ENCODE measurements at regions not wholly inside any gene's neighbourhood (a gene's known extent, or its start where the extent isn't known, plus 50 kb on each side); places are given as distances from the start of the nearest gene placed in this dataset.

DNA sequence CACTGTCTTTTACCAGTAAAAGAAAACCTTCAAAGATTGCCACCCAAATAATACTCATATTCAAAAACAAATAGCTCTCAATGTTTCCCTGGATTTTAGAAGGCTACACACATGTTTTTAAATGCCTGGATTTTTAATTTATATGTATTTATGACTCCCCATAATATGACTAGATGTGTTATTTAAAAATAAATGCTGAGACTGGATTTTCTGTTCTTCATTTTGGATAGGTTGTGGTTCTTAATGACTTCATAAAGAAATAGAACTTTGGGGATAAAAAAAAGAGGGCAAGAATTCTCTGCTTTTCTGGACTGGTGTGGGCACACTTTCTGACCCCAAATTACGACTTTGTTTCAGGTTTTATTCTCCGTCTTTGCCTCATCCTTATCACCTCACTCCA is 62.8 kb upstream of the LEKR1 start:
- CTCF ChIA-PET = interaction anchor here (0.6 to 1.0 kb wide), 2 partner anchors 66 to 238 kb away, joined by 3 to 4 read pairs; no protein-coding TSS in a partner anchor

GRCh38 chr3:156763931-156764720 is 62.0 kb upstream of the LEKR1 start:
- TF ChIP-seq MAX (IDR thresholded peaks at IDR 0.05) (no peak), CBX2 (IDR thresholded peaks at IDR 0.05; ENCODE audit: borderline replicate concordance, low read depth) (no peak), CBX8 (IDR thresholded peaks at IDR 0.05) (no peak), POLR2A (IDR thresholded peaks at IDR 0.05; ENCODE audit: low read length) (no peak)
- H3K4me2 ChIP-seq = no peak overlapping the region
- WGBS (ENCODE audit: missing lambda C conversion rate) = 95% methylated on average over 12 of the region's 12 CpGs
- no peak overlapping the region for H3K27ac ChIP-seq
- no peak for DNase-seq (ENCODE audit: low read depth in 1 of 2, low spot score in 1 of 2)
- peaks cover 3% of the 10 kb centered on the region; the same call in 1 of the 3 replicates for H3K4me1 ChIP-seq
- CTCF ChIA-PET = no interaction called here
- POLR2A ChIA-PET = no interaction called here
- ATAC-seq = no peak
- H3K9me3 ChIP-seq = no peaks in the 10 kb centered on the region
- H3K4me3 ChIP-seq = no peak overlapping the region
- no peak for FAIRE-seq

More for the DNA sequence above, 62.8 kb upstream of the LEKR1 start:
- H3K4me3 ChIP-seq = no peak overlapping the region
- DNase-seq (ENCODE audit: low read depth in 1 of 2, low spot score in 1 of 2) = no peak
- no peak for FAIRE-seq
- H3K4me2 ChIP-seq = no peak overlapping the region
- H3K27ac ChIP-seq = no peak overlapping the region
- no peaks in the 10 kb centered on the region for H3K9me3 ChIP-seq
- 89% methylated on average over 2 of the region's 2 CpGs for WGBS (ENCODE audit: missing lambda C conversion rate)
- POLR2A ChIA-PET = no interaction called here
- no peak for TF ChIP-seq NFE2L2 (conservative IDR thresholded peaks at IDR 0.05; ENCODE audit: low read length)
- TF ChIP-seq MAFK (IDR thresholded peaks at IDR 0.05; ENCODE audit: partially characterized antibody) = peak; percentile 10
- ATAC-seq = no peak
- H3K4me1 ChIP-seq = peaks cover 3% of the 10 kb centered on the region; the same call in 1 of the 3 replicates

- DNase-seq (ENCODE audit: low read depth in 1 of 2, low spot score in 1 of 2) (no peak), ATAC-seq (no peak), FAIRE-seq (no peak)
- ChIA-PET CTCF (no interaction called here), POLR2A (no interaction called here)
- peaks cover 3% of the 10 kb centered on the region; the same call in 1 of the 3 replicates for H3K4me1 ChIP-seq
- 18% methylated on average over 1 of the region's 1 CpG for WGBS (ENCODE audit: missing lambda C conversion rate)
- TF ChIP-seq RNF2 (IDR thresholded peaks at IDR 0.05; ENCODE audit: borderline replicate concordance, low read depth) = no peak
- no peak for TF ChIP-seq POLR2AphosphoS2 (conservative IDR thresholded peaks at IDR 0.05; ENCODE audit: low read length)
- no peak for TF ChIP-seq MYC (IDR thresholded peaks at IDR 0.05; ENCODE audit: borderline replicate concordance, low read length)
- TF ChIP-seq CEBPB (IDR thresholded peaks at IDR 0.05) = no peak
- TF ChIP-seq PHF8 (IDR thresholded peaks at IDR 0.05; ENCODE audit: borderline replicate concordance, low read depth) = no peak
- no peak for TF ChIP-seq HEYL (CRISPR knock-in tag; IDR thresholded peaks at IDR 0.05)
- no peak for TF ChIP-seq RFX5 (IDR thresholded peaks at IDR 0.05)
- TF ChIP-seq, protein P1, sequence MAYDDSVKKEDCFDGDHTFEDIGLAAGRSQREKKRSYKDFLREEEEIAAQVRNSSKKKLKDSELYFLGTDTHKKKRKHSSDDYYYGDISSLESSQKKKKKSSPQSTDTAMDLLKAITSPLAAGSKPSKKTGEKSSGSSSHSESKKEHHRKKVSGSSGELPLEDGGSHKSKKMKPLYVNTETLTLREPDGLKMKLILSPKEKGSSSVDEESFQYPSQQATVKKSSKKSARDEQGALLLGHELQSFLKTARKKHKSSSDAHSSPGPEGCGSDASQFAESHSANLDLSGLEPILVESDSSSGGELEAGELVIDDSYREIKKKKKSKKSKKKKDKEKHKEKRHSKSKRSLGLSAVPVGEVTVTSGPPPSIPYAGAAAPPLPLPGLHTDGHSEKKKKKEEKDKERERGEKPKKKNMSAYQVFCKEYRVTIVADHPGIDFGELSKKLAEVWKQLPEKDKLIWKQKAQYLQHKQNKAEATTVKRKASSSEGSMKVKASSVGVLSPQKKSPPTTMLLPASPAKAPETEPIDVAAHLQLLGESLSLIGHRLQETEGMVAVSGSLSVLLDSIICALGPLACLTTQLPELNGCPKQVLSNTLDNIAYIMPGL (CRISPR knock-in tag; IDR thresholded peaks at IDR 0.05; ENCODE audit: borderline replicate concordance) = no peak
- no peak for TF ChIP-seq CHD2 (IDR thresholded peaks at IDR 0.05; ENCODE audit: low read length, partially characterized antibody)
- no peak for TF ChIP-seq ZNF302 (CRISPR knock-in tag; IDR thresholded peaks at IDR 0.05)
- TF ChIP-seq POLR2A (IDR thresholded peaks at IDR 0.05; ENCODE audit: low read length) = no peak
- no peak for TF ChIP-seq HDAC2 (IDR thresholded peaks at IDR 0.05)
- TF ChIP-seq EP300 (IDR thresholded peaks at IDR 0.05) = no peak
- TF ChIP-seq EHF (CRISPR knock-in tag; IDR thresholded peaks at IDR 0.05) = no peak
- TF ChIP-seq, protein P2, sequence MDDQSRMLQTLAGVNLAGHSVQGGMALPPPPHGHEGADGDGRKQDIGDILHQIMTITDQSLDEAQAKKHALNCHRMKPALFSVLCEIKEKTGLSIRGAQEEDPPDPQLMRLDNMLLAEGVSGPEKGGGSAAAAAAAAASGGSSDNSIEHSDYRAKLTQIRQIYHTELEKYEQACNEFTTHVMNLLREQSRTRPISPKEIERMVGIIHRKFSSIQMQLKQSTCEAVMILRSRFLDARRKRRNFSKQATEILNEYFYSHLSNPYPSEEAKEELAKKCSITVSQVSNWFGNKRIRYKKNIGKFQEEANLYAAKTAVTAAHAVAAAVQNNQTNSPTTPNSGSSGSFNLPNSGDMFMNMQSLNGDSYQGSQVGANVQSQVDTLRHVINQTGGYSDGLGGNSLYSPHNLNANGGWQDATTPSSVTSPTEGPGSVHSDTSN (IDR thresholded peaks at IDR 0.05) = no peak
- no peak for TF ChIP-seq FOSB (CRISPR knock-in tag; IDR thresholded peaks at IDR 0.05)
- TF ChIP-seq MAFK (IDR thresholded peaks at IDR 0.05; ENCODE audit: partially characterized antibody) = no peak
- no peak for TF ChIP-seq E2F6 (IDR thresholded peaks at IDR 0.05; ENCODE audit: borderline replicate concordance, low read depth)
- TF ChIP-seq, protein P3, sequence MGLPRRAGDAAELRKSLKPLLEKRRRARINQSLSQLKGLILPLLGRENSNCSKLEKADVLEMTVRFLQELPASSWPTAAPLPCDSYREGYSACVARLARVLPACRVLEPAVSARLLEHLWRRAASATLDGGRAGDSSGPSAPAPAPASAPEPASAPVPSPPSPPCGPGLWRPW (IDR thresholded peaks at IDR 0.05) = no peak
- H3K9me3 ChIP-seq = no peaks in the 10 kb centered on the region
- H3K4me3 ChIP-seq = no peak overlapping the region
- no peak overlapping the region for H3K27ac ChIP-seq
- no peak overlapping the region for H3K4me2 ChIP-seq
These were observed 61.4 kb upstream of the LEKR1 start for GRCh38 chr3:156764751-156765150.
